Stimulated activated CD4-positive, alpha-beta T cell treated with anti-CD3 and anti-CD28 coated beads, Interleukin-15, amount 100 ng/mL, for 48 hours (primary cell): ENCODE measurements at regions not wholly inside any gene's neighbourhood (a gene's known extent, or its start where the extent isn't known, plus 50 kb on each side); places are given as distances from the start of the nearest gene placed in this dataset.

Source experiments
- DNase-seq, 2 donors: peaks; one replicate each; pipeline ENCODE4 v3.0.0-alpha.2; 2020; ENCODE audit warnings: low read depth in 2 of 2

DNA sequence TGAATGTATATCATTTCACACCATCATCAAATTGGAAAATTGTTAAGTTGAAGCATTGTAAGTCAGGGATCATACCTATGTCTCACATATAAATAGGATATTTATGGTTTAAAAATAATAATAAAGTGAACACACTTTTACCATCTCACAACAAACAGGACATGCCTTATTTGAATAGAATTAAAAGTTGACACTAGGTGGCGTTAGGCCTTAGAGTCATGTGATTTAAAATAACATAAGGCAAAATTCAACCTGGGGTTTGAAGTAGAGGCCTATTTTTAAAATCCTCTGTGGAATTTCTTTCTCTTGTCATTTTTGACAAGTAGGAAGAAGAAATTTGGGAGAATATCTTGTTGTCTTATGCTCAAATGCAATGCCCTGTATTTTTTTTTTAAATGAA is 184.7 kb upstream of the PCDH15 start:
- no peak for DNase-seq

DNA sequence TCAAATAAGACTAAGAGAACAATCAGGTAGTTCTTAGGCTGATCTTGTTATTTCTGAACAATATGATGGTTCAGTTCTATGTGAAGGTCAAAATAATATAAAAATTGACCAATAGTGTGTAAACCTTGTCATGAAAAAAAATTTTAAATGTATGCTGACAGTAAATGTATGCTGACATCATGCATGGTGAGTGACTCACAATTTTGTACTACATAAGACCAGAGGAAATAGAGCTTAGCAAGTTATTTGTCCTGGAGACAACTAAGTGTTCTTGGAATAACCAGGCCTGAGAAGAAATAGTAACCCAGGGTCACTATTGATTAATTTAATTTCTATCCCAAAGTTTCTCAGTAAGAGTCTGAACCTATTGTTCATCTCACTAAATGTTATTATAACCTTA is 182.2 kb upstream of the PCDH15 start:
- DNase-seq, result no peak

DNA sequence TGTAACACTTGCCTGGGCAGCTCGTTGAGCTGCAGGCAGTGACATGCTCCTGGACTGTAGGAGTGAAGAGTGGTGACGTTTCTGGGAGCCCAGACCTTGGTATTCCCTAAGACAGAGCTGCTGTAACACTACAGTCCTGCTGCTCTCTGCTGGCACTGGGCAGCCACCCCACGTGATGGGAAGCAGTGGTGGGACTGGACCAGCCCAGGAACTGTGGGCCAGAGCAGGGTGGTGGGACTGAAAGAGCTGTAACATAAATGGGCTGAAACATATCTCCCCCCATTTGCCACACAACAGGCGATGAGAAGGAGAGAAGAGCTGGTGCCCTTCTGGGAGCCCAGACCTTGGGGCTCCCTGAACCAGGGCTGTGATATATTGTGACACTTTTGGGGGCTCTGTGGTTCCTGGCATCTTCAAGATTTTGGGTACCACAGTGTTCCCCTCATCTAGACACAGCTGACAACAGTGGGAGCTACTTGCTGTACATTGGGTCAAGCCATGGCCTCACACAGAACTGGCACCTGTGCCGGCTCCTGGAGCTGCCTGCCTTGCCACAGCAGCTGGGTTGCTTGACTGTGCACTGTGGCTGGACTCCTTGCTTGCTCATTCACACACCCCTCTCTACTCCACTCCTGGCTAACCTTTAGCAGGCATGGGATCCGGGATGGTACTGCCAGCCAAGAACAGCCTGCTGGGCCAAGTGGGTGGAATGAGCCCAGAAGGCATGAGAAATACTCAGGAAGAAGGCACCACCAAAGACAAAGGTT is 161.3 kb upstream of the PCDH15 start:
- DNase-seq, result no peak

DNA sequence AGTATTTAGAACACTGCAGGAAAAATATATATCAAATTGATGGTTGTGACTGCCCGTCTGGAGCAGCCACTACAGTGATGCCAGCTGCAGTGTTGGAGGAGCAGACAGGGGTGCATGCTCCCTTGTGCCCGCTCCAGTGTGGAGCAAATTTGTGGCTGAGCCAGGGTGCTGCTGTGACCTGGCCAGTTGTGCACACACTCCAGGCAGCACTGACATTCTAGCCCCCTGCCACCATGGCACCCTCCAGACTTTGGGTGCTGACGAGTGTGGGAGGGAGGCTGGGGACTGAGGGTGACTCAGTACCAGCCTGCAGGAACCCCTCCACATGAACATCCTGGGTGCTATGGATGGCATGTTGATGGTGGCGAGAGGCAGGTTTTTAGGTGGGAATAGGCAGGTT is 160.0 kb upstream of the PCDH15 start:
- no peak for DNase-seq

DNA sequence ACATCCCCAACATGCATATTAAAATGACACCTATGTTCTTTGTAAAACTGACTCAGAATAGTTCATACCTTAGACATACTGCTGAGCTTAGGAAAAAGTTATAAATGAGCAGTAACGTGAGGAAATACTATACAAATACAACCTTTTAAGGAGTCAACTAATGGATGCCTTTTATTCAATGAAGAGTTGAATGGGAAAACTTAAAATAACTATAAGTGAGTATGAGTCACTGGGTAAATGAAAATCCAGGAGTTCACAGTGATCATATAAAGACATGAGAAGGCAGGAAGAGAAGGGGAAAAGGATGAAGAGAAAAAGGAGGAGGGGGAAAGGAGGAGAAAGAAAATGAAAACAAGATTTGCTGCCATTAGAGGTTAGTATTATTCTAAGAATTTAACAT is 157.8 kb upstream of the PCDH15 start:
- no peak for DNase-seq

DNA sequence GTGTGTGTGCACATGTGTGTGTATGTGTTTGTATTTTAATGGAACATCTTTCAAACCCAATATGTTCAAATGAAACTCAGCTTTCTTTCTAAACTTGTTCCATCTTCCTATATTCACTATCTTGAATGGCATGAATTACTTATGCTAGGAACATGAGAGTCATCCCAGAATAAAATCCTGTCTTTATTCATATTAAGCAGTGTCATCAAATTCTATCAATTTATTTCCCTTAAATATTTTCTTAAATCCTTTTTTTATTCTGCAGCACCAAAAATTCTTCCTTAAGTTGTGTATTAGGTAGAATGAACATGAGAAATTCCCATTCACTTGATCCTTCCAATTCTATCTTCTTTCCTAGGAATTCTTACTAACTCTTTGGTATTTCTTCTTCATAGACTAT is 146.6 kb upstream of the PCDH15 start:
- no peak for DNase-seq

DNA sequence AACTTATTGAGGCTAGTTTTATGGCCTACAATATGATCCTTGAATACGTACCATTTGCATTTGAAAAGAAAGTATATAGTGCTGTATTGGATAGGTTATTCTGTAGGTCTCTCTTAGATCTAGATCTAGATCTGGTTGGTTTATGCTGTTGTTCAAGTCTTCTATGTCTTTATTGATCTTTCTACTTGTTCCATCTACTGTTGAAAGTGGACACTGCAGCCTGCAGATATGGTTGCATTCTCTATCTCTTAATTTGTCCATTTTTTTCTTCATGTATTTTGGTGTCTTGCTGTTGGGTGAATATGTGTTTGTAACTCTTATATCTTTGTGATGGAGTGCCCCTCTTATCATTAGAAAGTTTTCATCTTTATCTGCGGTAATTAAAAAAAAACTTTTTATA is 139.4 kb upstream of the PCDH15 start:
- no peak for DNase-seq

DNA sequence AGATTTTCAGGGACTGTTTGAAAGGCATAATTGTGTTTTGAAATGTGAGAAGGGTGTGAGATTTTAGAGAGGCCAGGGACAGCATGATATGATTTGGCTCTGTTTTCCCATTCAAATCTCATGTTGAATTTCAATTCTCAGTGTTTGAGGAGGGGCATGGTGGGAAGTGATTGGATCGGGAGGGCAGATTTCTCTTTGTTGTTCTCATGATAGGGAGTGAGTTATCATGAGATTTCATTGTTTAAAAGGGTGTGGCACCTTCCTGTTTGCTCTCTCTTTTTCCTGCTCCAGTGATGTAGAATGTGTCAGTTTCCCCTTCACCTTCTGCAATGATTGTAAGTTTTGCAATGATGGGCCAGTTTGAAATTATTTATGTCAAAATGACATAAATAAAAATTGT is 113.0 kb upstream of the PCDH15 start:
- no peak for DNase-seq

DNA sequence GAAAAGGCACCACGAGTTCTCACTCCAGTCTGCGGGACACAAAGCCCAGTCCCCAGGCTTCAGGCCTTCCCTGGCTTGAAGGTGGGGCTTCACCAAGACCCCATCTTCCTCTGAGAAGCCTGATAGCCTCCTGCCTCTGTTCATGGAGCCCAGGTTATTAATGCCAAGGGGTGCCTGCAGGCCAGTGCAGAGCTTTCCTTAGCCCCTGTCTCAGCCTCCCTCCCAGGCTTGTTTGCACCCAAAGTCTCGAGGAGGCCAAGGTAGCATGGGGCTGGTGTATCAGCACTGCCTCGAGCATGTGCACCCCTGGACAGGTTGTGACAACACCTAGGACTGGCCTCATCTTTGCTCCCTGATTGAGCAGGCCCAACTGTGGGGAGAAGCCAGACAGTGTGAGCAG is 108.1 kb upstream of the PCDH15 start:
- no peak for DNase-seq

DNA sequence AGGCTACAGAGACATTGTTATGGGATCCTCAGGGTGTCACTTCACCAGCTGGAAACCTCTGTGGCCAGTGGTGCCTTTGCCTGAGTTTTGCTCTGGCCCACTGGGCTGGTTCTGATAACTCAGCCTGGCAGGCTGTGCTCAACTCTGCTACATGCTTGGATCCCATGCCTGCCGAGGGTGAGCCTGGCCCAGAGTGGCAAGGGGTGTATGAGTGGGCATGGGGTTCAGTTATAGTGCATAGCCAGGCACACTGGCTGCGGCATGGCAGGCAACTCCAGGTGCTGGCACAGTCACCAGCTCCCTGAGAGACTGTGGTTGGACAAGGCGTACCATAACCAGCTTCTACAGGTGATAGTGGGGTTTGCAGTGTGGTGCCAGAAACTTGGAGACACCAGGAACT is 107.0 kb upstream of the PCDH15 start:
- DNase-seq, result no peak

DNA sequence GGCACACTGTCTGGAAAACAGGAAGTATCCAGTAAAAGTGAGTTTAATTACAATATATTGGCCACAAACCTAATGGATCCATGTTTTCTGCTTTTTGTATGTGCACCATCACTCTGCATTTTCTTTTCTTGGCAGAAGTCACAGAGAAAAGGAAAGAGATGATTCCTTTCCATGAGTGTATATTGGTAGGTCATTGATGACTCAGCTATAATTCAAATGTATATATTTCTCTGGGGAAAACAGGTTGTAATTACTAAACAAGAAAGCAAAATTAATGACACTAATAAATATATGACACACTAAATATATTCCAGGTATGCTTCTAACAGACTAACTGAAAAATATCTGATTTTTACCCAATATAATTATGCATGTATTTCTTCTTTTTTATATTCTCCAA is 105.9 kb upstream of the PCDH15 start:
- no peak for DNase-seq

DNA sequence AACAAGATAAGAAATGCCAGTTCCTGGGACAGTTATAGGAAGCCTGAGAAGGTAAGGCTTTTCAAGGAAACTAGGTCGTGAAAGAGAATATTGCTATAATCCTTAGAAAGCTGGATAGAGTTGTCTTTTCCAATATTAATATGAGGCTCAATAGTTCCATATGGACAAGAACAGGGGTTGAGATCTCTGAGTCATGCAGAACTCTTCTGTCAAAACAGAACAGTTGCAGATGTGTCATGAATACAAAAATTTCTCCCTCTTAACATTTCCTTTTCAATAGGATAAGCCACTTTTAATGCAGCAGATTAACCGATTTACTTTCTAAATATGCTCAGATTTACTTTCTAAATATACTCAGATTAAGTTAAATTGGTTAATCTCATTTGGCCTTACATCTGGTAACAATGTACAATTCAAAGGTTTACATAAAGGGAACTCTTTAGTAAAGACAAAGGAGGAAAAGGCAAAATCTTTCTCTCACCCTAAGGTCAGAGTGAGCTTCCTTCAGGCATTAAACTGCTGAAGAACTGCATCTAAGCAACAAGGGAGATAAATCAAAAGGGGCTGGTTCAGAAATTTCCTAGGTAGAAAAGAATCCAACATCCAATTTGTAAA is 104.7 kb upstream of the PCDH15 start:
- DNase-seq, result no peak

DNA sequence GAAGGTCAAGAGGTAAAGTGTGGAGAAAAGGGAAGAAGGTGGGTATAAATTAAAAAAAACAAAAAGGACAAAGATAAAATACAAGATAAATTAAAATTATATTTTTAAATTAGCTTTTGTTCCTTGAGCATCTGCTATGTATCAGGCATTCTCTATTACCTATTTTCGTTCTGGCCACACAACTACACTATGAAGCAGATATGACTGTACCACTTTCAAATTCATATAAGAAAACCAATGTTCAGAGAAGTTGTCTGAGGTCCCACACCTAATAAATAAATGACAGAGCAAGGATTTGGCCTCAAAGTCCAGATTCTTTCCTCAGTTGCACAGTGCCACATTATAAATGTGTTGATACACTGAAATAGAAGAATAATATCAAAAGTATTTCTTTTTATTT is 103.8 kb upstream of the PCDH15 start:
- no peak for DNase-seq

DNA sequence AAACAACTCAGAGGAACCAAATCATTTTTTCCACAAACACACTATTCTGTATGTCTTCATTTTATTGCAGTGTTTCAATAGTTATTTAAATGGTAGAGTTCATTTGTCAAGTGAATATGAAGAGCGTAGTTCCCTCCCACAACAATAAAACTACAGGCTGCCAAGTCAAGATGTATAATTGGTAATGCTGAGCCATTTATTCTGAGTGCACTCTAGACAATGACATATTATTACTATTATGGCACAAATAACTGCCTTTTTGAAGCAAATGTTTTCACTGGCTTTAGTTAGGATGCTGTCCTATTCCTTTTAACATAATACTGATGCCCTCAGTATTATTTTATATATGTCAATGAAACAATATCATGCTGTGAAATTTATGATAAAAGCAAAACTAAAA is 102.7 kb upstream of the PCDH15 start:
- no peak for DNase-seq

DNA sequence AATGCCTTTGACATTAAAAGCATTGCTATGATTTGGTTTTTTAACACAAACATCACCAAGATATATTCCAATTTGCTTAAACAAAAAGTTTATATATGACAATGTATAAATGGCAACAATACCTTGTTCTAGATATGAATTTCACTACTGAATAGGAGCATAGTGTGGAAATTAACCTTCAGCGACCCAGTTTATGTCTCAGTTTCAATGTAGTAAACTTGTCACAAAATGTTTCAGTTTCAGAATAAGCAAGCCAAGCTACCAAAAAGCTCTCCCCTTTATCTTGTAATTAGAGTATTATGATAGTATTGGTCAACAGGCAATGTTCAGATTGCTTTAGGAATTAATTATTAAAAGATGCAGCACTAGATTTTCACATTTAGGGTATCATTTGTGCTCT is 99.6 kb upstream of the PCDH15 start:
- no peak for DNase-seq

DNA sequence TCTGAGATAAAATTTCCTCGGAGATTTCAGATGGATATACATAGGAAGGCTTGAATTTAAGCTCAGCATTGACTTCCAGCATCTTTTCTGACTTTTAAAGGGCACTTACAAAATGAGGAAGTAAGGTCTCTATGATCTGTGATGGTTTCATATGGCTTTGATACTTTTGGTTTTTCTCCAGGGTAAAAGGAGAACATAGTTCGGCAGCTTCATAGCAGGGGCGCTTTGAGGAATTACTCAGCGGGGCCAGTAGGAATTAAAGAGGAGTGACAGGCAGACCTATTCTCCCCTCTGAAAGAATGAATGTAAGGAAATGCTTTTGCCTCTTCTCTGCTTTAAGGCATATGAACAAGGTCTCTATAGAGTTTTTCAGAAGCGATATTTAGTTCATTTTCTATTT is 80.0 kb upstream of the PCDH15 start:
- no peak for DNase-seq

DNA sequence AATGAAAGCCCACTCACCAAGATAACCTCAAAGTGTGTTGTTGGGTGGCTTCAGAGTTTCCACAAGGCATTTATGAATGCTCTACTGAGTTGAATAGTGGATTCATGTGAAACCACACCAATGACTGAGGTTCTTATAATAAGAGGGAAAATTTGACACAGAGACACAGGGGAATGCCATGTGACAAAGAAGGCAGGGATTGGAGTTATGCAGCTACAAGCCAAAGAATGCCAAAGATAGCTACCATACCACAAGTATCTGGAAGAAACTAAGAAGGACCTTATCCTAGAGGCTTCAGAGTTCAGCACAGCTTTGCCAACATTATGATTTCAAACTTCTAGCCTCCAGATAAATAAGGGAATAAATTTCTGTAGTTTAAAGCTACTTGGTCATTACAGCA is 68.0 kb upstream of the PCDH15 start:
- no peak for DNase-seq

DNA sequence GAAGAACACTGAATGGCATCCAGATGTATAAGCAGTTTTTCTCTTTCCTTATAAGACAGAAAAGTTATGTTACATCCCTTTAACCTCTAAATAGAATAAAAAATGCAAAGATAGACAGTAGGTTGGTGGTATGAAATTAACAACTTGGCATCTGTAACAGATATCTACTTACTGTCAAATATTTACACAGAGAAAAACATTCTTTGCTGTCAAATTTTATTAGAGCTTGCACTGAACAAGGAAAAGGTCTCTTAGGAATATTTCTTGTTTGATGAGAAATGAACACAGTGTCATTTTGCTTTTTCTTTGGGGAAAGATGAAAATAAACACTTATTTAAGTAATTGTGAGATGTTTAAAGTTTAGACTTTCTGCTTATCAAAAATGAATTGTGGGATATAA is 65.6 kb upstream of the PCDH15 start:
- no peak for DNase-seq

DNA sequence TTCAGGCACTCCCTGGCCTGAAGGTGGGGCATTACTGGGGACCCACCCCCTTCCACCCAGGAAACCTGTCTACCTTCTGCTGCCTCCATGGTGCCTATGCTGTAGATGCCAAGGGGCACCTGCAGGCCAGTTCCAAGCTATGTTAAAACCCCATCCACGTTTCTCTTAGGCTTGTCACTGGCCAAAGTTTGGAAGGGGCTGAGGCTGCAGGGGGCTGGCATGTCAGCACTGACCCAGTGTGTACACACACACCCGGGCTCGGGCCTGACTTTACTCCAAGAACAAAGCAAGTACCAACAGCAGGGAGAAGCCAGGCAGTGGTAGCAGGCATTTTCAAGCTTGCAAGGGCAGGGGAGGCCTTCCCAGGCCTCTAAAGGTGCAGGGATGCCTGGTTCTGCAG is 53.8 kb upstream of the PCDH15 start:
- DNase-seq, result no peak

DNA sequence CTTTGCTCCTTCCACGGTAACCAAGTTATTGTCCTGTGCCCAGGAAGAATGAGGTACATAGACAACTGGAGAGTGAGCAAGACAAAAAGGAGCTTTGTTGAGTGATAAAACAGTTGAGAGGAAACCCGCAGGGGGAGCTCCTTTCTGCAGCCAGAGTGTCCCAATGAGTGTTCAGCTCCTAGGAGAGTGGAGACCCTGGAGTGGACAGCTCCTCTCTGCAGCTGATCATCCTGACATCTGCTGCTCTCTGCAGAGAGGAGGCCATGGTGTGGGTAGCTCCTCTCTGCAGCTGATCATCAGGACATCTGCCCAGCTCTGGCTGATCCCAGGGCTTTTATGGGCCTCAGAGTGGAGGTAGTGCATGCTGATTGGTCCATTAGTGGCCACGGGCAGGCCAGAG is 53.4 kb upstream of the PCDH15 start:
- DNase-seq, result no peak

DNA sequence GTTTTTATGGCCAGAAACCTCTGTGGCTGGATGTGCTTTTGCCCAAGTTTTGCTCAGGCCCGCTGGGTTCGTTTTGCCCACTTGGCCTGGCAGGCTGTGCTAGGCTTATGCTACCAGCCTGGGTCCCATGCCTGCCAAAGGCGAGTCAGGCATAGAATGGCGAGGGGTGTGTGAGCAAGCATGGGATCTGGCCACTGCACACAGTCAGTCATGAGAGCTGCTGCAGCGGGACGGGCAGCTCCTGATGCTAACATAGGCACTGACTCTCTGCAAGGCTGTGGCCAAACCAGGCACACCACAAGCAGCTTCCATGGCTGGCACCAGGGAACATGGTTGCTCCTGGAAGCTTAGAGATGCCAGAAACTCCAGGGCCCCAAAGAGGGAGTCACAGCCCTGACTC is 52.9 kb upstream of the PCDH15 start:
- no peak for DNase-seq
